Activated naive CD8-positive, alpha-beta T cell treated with anti-CD3 and anti-CD28 coated beads, Interleukin-2, amount 50 U/mL, for 24 hours (primary cell): ENCODE measurements at regions not wholly inside any gene's neighbourhood (a gene's known extent, or its start where the extent isn't known, plus 50 kb on each side); places are given as distances from the start of the nearest gene placed in this dataset.

Experiments used
- ATAC-seq: fragments of 150-1000 bp; cut with Tn5 transposase; one replicate; pipeline ENCODE4 v1.10.0; 2021
- DNase-seq: peaks from one replicate; pipeline ENCODE4 v3.0.0; 2021
- H3K27ac Mint-ChIP-seq: one replicate; pipeline ENCODE4 v1.8.0; 2021; ENCODE audit warnings: mild to moderate bottlenecking, mixed read lengths
- H3K27me3 Mint-ChIP-seq: one replicate; pipeline ENCODE4 v1.8.0; 2021; ENCODE audit warnings: mixed read lengths
- H3K36me3 Mint-ChIP-seq: one replicate; pipeline ENCODE4 v1.8.0; 2021; ENCODE audit warnings: low read depth, mixed read lengths
- H3K4me1 Mint-ChIP-seq: one replicate; pipeline ENCODE4 v1.8.0; 2021; ENCODE audit warnings: mixed read lengths
- H3K4me3 Mint-ChIP-seq: one replicate; pipeline ENCODE4 v1.8.0; 2021; ENCODE audit warnings: mild to moderate bottlenecking, moderate library complexity, mixed read lengths
- H3K9me3 Mint-ChIP-seq: one replicate; pipeline ENCODE4 v1.8.0; 2021; ENCODE audit warnings: mixed read lengths

DNA sequence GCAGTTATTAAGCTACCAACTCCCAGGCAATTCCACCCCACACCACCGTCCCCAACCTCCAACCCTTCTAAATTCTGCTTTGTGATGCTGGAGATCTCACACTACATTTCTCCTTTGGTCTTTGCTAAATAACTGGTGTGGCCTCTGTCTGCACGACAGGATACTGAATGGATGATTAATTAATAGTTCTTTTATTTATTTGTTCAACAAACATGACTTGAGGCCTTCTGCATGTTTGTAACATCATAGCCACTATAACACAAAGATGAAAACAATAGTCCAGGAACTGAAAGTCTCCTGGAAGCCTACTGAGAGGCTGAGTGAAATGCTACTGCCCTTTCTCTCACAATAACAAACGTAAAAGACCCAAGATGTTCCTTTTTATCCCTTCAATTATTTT, 609.5 kb upstream of the UBE2E2 start:
- Mint-ChIP-seq H3K9me3 (peaks cover 3% of the 10 kb centered on the region), H3K36me3 (no peaks in the 10 kb centered on the region), H3K27me3 (no peaks in the 10 kb centered on the region), H3K27ac (no peak overlapping the region), H3K4me3 (no peak overlapping the region), H3K4me1 (no peaks in the 10 kb centered on the region)
- ATAC-seq (no peak), DNase-seq (no peak)

DNA sequence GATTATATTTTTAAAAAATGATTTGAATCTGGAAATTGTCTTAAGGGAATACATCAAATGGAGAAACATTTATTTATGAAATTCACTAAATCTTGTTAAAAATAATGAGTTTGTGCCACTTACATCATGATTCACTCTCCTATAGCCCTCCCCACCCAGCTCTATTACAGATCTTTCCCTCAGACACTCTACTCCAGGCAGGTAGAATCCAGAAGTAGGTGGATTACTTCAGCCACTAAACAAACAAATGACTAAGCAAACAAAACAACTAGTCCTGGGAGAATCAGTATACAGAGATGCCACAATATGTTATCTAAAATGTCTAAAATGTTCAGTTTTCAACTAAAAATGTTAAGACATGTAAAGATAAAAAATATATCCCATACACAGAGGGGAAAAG, 608.1 kb upstream of the UBE2E2 start:
- no peak overlapping the region for H3K4me3 Mint-ChIP-seq

DNA sequence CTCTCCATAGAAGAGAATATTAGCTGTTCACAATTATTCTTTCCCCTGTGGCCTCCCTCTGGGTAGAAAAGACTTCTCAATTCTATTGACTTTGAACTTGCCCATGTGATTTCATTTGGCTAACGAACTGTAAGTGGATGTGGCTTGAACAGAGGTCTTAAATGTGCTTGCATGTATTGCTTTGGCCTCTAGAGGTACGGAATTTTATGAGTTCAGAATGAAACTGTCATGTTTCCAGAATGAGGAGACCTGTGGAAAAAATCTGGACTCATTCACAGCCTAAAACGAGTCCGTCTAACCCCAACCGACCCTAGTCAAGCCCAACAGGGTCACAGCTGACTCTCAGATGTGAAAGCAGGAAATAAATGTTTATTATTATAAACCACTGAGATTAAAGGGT, 596.7 kb upstream of the UBE2E2 start:
- no peaks in the 10 kb centered on the region for H3K36me3 Mint-ChIP-seq
- DNase-seq = no peak
- H3K27me3 Mint-ChIP-seq = peaks cover 3% of the 10 kb centered on the region
- H3K4me1 Mint-ChIP-seq = no peaks in the 10 kb centered on the region
- no peak for ATAC-seq
- H3K9me3 Mint-ChIP-seq = no peaks in the 10 kb centered on the region
- H3K27ac Mint-ChIP-seq = no peak overlapping the region
- H3K4me3 Mint-ChIP-seq = no peak overlapping the region

More for the DNA sequence above, 608.1 kb upstream of the UBE2E2 start:
- no peaks in the 10 kb centered on the region for H3K36me3 Mint-ChIP-seq
- no peak for ATAC-seq
- no peaks in the 10 kb centered on the region for H3K4me1 Mint-ChIP-seq
- H3K27ac Mint-ChIP-seq = no peak overlapping the region
- DNase-seq = no peak
- H3K27me3 Mint-ChIP-seq = no peaks in the 10 kb centered on the region
- peaks cover 3% of the 10 kb centered on the region for H3K9me3 Mint-ChIP-seq

DNA sequence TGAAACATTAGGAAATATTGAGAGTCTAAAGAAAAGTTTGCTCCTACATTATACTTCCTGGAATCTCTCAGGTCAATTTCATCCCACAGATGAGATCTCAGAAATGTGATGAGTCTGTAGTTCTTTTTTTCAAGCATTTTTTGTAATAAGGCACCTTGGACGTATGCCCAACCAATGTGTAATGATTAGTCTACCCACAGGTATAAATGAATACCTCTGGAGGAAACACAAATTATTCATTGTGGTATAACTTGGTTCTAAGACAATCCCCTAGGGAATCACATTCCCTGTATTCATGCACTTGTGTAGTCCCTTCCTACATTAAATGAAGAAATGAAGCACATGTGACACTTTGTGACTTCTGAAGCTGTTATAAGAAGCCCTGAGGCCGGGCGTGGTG, 596.2 kb upstream of the UBE2E2 start:
- Mint-ChIP-seq H3K36me3 (no peaks in the 10 kb centered on the region), H3K9me3 (no peaks in the 10 kb centered on the region), H3K27me3 (peaks cover 3% of the 10 kb centered on the region), H3K4me1 (no peaks in the 10 kb centered on the region), H3K27ac (no peak overlapping the region), H3K4me3 (no peak overlapping the region)
- no peak for DNase-seq
- ATAC-seq = no peak

DNA sequence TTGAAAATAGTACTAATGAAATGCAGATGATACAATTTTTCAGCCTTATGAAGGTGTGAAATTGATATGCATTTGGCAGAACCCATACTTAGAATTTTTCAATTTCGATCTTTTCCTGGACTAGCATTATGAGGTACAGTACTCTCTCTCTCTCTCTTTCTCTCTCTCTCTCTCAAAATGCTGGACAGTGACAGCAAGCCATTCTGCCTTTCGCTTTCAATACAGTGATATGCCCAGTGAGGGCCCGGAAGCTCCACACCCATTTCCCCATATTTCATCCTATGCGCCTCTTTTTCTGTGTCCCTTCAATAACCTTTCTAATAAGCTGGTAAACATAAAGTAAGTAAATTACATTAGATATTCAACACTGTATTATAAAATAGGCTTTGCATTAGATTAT, 595.0 kb upstream of the UBE2E2 start:
- Mint-ChIP-seq H3K27ac (no peak overlapping the region), H3K9me3 (no peaks in the 10 kb centered on the region), H3K4me3 (no peak overlapping the region), H3K4me1 (no peaks in the 10 kb centered on the region), H3K36me3 (no peaks in the 10 kb centered on the region), H3K27me3 (peaks cover 3% of the 10 kb centered on the region)
- ATAC-seq (no peak), DNase-seq (no peak)

DNA sequence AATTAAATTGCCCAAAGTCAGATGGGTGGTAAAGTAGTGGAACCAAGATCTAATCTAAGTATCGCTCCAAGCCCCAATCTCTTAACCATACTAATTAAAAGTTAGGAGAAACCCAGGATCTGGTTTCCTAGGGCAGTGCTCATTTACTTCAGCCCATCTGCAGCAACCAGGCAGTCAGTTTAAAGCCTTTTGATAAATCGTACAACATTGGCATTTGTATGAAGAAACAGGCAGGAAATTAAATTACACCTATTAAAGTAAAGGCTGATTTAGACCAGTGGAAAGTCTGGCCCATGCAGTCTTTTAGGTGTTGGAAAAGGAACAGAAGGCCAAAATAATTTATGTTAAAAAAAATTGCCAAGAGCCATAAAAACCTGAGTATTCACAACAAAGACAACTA, 594.4 kb upstream of the UBE2E2 start:
- Mint-ChIP-seq H3K27ac (no peak overlapping the region), H3K27me3 (peaks cover 2% of the 10 kb centered on the region), H3K4me1 (no peaks in the 10 kb centered on the region), H3K36me3 (no peaks in the 10 kb centered on the region), H3K9me3 (no peaks in the 10 kb centered on the region), H3K4me3 (no peak overlapping the region)
- no peak for DNase-seq
- ATAC-seq = no peak

DNA sequence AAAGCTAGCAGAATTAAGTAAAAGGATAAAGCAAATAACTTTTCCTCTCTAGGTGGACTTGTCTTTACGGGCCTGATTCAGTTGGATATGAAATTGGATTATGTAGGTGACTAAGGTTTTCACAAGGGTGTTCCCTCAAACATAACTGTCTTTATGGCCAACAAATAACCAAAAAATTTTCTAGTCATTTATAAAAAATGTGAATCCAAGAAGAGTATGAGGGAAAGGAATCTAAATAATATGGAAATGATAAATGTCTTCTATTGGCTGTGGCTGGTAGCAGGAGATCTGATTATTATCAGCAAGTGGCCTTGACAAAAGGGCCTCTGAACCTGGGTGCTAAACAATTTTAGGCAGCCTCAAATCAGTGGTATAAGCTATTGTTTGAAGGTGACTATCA, 594.0 kb upstream of the UBE2E2 start:
- DNase-seq (no peak), ATAC-seq (no peak)
- Mint-ChIP-seq H3K27ac (no peak overlapping the region), H3K36me3 (no peaks in the 10 kb centered on the region), H3K9me3 (no peaks in the 10 kb centered on the region), H3K4me3 (no peak overlapping the region), H3K4me1 (no peaks in the 10 kb centered on the region), H3K27me3 (peaks cover 2% of the 10 kb centered on the region)

DNA sequence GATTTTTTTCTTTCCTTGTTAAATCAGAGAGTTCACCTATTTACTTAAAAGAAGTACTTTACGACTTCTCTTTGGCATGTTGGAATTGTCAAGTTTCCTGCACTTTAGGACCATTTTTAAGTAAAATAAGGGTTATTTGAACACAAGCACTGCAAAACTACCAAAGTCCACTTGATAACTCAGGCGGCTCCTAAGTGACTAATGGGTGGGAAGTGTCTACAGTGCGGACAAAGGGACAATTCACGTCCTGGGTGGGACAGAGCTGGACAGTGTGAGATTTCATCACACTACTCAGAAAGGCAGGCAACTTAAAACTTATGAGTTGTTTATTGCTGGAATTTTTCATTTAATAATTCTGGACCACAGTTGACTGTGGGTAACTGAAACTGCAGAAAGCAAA, 590.2 kb upstream of the UBE2E2 start:
- no peaks in the 10 kb centered on the region for H3K36me3 Mint-ChIP-seq

DNA sequence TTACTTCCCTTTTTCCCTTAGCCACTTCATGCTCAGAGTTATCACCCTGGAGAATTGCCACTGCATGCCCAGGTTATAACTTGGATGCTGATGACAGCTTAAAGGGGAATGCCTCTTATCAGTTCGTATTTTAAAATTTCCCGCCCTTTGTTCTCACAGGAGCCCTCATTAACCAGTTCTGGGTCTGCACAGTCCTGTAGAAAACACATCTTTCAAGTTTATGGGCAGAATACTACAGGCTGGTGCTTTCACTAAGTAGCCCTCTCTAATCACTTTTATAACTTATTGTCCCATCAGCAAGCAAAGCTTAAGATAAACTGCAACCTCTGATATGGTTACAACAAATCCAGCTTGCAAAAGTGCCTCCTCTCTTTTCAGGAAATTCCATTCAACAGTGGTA, 587.3 kb upstream of the UBE2E2 start:
- Mint-ChIP-seq H3K36me3 (no peaks in the 10 kb centered on the region), H3K9me3 (no peaks in the 10 kb centered on the region), H3K4me1 (no peaks in the 10 kb centered on the region), H3K27me3 (peaks cover 2% of the 10 kb centered on the region), H3K4me3 (no peak overlapping the region), H3K27ac (no peak overlapping the region)
- DNase-seq (no peak), ATAC-seq (no peak)

More for the DNA sequence above, 590.2 kb upstream of the UBE2E2 start:
- Mint-ChIP-seq H3K9me3 (no peaks in the 10 kb centered on the region), H3K27ac (no peak overlapping the region), H3K27me3 (peaks cover 2% of the 10 kb centered on the region), H3K4me3 (no peak overlapping the region), H3K4me1 (no peaks in the 10 kb centered on the region)
- no peak for DNase-seq
- no peak for ATAC-seq

DNA sequence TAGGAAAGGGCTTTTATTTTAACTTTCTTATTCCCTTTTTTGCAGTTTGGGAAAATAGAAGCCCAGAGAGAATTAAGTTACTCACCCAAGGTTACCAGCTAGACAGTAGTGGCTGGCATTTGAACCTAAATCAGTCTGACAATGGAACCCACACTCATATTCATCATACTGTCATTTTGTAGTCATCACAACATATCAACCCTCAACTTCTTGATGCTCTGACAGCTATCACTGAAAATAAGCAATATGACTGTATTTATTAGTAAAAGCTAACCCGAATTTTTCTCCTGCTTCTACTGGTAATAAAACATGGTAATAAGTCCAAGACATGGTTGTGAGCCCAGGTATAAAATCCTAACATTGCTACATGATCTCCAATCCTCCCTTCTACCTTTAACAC, 585.8 kb upstream of the UBE2E2 start:
- DNase-seq = no peak
- Mint-ChIP-seq H3K27me3 (no peaks in the 10 kb centered on the region), H3K4me1 (no peaks in the 10 kb centered on the region), H3K4me3 (no peak overlapping the region), H3K36me3 (no peaks in the 10 kb centered on the region), H3K27ac (no peak overlapping the region), H3K9me3 (no peaks in the 10 kb centered on the region)
- ATAC-seq = no peak

DNA sequence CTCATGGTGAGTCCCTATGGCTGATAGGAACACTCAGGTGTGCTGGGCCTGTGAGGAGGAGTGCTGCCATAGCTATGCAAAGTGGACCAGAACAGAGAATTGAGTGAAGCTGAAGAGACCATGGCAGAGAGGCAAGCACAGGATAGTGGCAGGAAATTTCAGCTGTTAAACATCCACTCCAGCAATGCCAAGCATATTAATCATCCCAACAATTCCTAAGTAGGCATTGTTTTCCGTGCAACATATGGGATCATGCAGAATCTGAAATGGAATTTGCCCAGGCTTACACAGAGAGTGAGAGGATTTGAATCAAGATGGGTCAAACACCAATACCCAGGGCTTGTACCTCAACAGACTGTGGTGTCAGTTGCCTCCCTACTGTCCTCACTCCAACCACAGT, 582.6 kb upstream of the UBE2E2 start:
- Mint-ChIP-seq H3K4me1 (no peaks in the 10 kb centered on the region), H3K27ac (no peak overlapping the region), H3K9me3 (peaks cover 2% of the 10 kb centered on the region), H3K27me3 (no peaks in the 10 kb centered on the region), H3K4me3 (no peak overlapping the region), H3K36me3 (no peaks in the 10 kb centered on the region)
- ATAC-seq (no peak), DNase-seq (no peak)

DNA sequence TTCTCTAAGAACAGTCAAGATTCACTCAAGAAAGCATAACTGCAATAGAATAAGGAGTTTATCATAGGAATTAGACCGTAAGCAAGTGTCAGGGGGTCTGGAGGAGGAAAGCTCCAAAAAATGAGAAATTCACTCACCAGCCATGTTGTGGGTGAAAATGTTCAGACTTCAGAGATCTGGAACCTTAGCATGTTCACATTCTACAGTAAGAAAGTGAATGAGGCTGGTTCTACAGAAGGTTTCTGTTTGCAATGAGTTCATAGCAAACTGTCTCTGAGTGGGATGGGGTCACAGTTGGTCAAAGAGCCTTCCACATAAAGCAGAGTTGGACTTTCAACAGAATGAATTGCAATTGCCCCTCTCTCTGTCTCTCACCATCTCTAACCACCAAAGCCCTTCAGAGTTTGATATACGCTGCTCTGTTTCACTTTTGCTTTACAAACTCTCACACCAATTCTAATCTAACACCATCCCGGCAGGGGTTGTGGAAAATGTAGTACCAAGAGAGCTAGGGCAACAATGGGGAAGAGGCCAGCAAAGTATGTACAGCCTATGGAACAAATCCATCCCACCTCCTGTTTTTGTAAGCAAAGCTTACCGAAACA, 581.8 kb upstream of the UBE2E2 start:
- H3K4me3 Mint-ChIP-seq = no peak overlapping the region
- ATAC-seq (no peak), DNase-seq (no peak)
- H3K36me3 Mint-ChIP-seq = no peaks in the 10 kb centered on the region
- no peaks in the 10 kb centered on the region for H3K4me1 Mint-ChIP-seq
- H3K27ac Mint-ChIP-seq = no peak overlapping the region
- H3K9me3 Mint-ChIP-seq = peaks cover 3% of the 10 kb centered on the region
- H3K27me3 Mint-ChIP-seq = no peaks in the 10 kb centered on the region

DNA sequence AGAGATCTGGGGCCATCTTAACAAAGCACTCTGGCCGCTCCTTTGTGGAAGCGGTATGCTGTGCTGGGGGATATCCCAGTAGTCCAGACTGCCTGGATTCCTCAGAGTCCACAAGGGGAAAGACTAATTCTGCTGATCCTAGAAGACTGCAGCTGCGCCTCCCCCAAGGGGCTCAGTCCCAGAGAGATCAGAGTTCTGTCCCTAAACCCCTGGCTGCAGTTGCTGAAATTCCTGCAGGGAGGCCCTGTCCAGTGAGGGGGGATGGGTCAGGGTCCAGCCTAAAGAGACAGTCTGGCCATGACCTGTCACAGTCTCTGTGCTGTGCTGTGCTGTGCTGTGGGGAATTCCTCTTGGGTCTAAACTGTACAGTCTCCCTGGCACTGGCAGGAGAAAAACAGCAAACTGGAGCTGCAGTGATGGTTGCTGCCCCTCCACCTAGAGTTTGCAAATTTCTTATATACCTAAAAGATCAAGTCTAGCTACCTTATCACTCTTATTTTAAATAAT, 575.1 kb upstream of the UBE2E2 start:
- DNase-seq (no peak), ATAC-seq (no peak)
- H3K4me3 Mint-ChIP-seq = no peak overlapping the region
- no peaks in the 10 kb centered on the region for H3K36me3 Mint-ChIP-seq
- no peaks in the 10 kb centered on the region for H3K27me3 Mint-ChIP-seq
- peaks cover 8% of the 10 kb centered on the region for H3K9me3 Mint-ChIP-seq
- H3K27ac Mint-ChIP-seq = no peak overlapping the region
- H3K4me1 Mint-ChIP-seq = no peaks in the 10 kb centered on the region

DNA sequence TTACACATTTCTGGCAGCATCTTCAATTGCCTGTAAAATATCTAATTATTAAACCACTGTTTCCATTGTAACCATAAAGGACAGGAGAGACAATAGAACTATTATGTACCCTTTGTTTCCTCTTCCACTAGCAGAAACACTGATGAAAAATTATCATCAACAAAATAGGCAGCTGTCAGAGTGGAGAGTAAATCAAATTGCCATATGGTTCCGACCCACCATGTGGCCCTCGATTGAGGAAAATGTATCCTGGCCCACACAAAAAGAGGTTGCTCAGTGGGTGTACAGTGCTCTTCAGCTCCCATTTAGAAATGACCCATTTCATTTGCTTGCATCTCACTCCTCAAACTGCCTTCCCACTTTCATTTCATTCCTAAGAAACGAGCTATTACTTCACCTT, 570.6 kb upstream of the UBE2E2 start:
- no peaks in the 10 kb centered on the region for H3K36me3 Mint-ChIP-seq
- ATAC-seq (no peak), DNase-seq (no peak)
- H3K27ac Mint-ChIP-seq = no peak overlapping the region
- no peak overlapping the region for H3K4me3 Mint-ChIP-seq
- H3K4me1 Mint-ChIP-seq = no peaks in the 10 kb centered on the region
- no peaks in the 10 kb centered on the region for H3K9me3 Mint-ChIP-seq
- no peaks in the 10 kb centered on the region for H3K27me3 Mint-ChIP-seq

DNA sequence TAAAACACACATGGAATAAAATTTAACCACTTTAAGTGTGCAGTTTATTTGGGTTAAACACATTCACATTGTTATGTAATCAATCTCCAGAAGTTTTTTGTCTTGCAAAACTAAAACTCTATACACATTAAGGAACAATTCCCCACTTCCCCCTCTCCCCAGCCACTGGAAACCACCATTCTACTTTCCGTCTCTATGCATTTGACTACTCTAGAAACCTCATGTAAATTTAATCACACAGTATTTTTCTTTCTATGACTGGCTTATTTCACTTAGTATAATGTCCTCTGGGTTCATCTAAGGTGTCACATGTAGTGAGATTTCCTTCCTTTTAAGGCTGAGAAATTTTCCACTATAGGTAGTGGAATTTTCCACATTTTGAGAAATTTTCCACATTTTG, 568.7 kb upstream of the UBE2E2 start:
- no peak overlapping the region for H3K4me3 Mint-ChIP-seq
- no peaks in the 10 kb centered on the region for H3K36me3 Mint-ChIP-seq
- H3K27me3 Mint-ChIP-seq = no peaks in the 10 kb centered on the region
- DNase-seq (no peak), ATAC-seq (no peak)
- no peaks in the 10 kb centered on the region for H3K4me1 Mint-ChIP-seq
- peaks cover 7% of the 10 kb centered on the region for H3K9me3 Mint-ChIP-seq
- H3K27ac Mint-ChIP-seq = no peak overlapping the region
